GM12892 (cell line): ENCODE measurements at regions not wholly inside any gene's neighbourhood (a gene's known extent, or its start where the extent isn't known, plus 50 kb on each side); places are given as distances from the start of the nearest gene placed in this dataset.

Experiments used
- POLR2A ChIP-seq: IDR thresholded peaks from 2 replicates; pipeline ENCODE4 v1.6.1; 2011; ENCODE audit warnings: low read depth, low read length, control low read depth
- POLR2AphosphoS5 ChIP-seq: IDR thresholded peaks from 2 replicates; pipeline ENCODE4 v1.6.1; 2011; ENCODE audit warnings: low read depth, low read length, control low read depth
- TAF1 ChIP-seq: IDR thresholded peaks from 2 replicates; pipeline ENCODE4 v1.6.1; 2011; ENCODE audit warnings: low read depth, mild to moderate bottlenecking, control low read depth, low read length, borderline replicate concordance

- TF ChIP-seq POLR2AphosphoS5 (no peak), POLR2A (no peak), TAF1 (no peak)
Measured at GRCh38 chr14:23883684-23884540, 69.7 kb upstream of the DHRS4 start.
